Kidney epithelial cell (primary cell): ENCODE measurements at regions not wholly inside any gene's neighbourhood (a gene's known extent, or its start where the extent isn't known, plus 50 kb on each side); places are given as distances from the start of the nearest gene placed in this dataset.

ENCODE experiments used
- DNase-seq: peaks from one replicate; pipeline ENCODE4 v3.0.0-alpha.2; 2010; ENCODE audit warnings: low read depth
- H3K27me3 ChIP-seq: 2 replicates; pipeline ENCODE4 v1.6.0; 2011; ENCODE audit warnings: low read length; ENCODE audit not compliant: control insufficient read depth, insufficient read depth
- H3K36me3 ChIP-seq: 2 replicates; pipeline ENCODE4 v1.5.1; 2011; ENCODE audit warnings: low read length; ENCODE audit not compliant: control insufficient read depth, insufficient read depth
- H3K4me3 ChIP-seq: 2 replicates; pipeline ENCODE4 v1.5.1; 2011; ENCODE audit warnings: low read depth, mild to moderate bottlenecking, control low read depth, low read length
- CTCF ChIP-seq: IDR thresholded peaks from 2 replicates; pipeline ENCODE4 v1.5.1; 2011; ENCODE audit warnings: mild to moderate bottlenecking, moderate library complexity, low read length, control low read depth, inconsistent platforms; ENCODE audit not compliant: insufficient read depth, poor library complexity, severe bottlenecking

GRCh38 chr1:19536519-19536918 lies 51.2 kb upstream of the CAPZB start:
- TF ChIP-seq CTCF = no peak
- Histone ChIP-seq H3K36me3 (no peaks in the 10 kb centered on the region), H3K4me3 (no peak overlapping the region), H3K27me3 (no peaks in the 10 kb centered on the region)
- no peak for DNase-seq

GRCh38 chr1:19535214-19535613 lies 49.9 kb upstream of the CAPZB start:
- H3K27me3 ChIP-seq = no peaks in the 10 kb centered on the region
- H3K4me3 ChIP-seq = no peak overlapping the region
- no peaks in the 10 kb centered on the region for H3K36me3 ChIP-seq
- no peak for DNase-seq
- no peak for TF ChIP-seq CTCF
